LNCaP clone FGC (cell line): ENCODE measurements at regions not wholly inside any gene's neighbourhood (a gene's known extent, or its start where the extent isn't known, plus 50 kb on each side); places are given as distances from the start of the nearest gene placed in this dataset.

Source experiments
- DNase-seq: peaks from one replicate; pipeline ENCODE4 v3.0.0-alpha.2; 2011; ENCODE audit warnings: low read depth
- H3K4me3 ChIP-seq: 2 replicates; pipeline ENCODE4 v1.5.1; 2011; ENCODE audit warnings: mild to moderate bottlenecking, low read depth, low read length, control low read depth
- TF ChIP-seq, protein P1 (sequence below): IDR thresholded peaks from 2 replicates; pipeline ENCODE4 v1.5.1; 2012; ENCODE audit warnings: mild to moderate bottlenecking; ENCODE audit not compliant: control insufficient read depth, insufficient read depth; ENCODE audit errors: extremely low read depth

DNA sequence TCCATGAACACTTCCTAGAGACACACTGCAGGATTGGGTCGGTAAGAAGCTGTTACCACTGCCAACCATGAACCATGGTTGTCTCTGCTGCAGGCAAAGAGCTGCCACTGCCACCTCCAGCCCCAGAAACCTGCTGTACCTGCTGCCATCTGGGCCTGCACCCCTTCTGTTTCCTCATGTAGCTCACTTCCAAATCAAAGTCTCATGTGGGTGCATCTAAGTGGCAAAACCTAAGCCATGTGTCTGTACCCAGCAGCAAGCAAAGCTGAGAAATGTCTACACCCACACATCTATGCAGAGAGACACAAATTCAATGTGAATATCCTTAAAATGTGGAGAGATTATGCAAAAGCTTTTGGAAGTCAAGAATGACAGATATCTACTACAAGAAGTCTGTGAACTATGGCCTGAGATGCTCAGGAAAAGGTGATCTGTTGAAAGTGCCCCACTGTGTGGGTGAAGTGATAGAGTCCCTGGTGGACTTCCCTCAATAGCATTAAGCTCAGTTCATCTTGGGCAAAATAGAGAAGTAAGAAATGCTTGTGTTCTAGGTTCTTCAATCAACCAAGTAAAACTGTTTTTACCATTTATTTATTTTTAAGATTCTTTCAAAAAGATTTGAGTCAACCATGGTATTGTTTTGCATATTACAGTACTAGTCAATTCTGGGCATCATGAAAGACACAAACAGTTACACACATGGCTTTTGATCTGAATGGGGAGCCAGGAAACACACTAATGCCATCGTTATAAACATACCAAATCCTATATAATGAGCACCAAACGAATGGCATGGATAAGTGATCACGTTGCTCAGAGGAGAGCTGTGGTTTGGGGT lies 64.4 kb downstream of the FOS start:
- no peak overlapping the region for H3K4me3 ChIP-seq
- TF ChIP-seq, protein P1, sequence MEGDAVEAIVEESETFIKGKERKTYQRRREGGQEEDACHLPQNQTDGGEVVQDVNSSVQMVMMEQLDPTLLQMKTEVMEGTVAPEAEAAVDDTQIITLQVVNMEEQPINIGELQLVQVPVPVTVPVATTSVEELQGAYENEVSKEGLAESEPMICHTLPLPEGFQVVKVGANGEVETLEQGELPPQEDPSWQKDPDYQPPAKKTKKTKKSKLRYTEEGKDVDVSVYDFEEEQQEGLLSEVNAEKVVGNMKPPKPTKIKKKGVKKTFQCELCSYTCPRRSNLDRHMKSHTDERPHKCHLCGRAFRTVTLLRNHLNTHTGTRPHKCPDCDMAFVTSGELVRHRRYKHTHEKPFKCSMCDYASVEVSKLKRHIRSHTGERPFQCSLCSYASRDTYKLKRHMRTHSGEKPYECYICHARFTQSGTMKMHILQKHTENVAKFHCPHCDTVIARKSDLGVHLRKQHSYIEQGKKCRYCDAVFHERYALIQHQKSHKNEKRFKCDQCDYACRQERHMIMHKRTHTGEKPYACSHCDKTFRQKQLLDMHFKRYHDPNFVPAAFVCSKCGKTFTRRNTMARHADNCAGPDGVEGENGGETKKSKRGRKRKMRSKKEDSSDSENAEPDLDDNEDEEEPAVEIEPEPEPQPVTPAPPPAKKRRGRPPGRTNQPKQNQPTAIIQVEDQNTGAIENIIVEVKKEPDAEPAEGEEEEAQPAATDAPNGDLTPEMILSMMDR, result no peak
- no peak for DNase-seq

DNA sequence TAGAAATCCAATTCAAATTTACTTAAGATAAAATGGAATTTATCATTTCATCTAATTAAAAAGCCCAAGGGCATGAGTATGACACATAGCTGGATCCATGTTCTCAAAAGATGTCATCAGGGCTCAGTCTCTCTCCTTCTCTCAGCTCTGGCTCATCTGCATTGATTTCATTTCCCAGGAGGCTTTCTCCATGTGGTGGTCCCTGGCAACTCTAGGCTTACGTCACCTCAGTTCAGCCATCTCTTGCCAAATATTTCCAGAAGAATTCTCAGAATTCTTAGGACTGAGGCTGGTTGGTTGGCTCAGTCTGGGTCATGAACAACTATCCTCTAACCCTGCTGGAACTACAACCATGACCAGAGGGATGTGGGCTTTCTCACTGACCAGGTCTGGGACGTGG lies 65.3 kb downstream of the FOS start:
- TF ChIP-seq, protein P1, result no peak
- DNase-seq, result no peak
- no peak overlapping the region for H3K4me3 ChIP-seq

DNA sequence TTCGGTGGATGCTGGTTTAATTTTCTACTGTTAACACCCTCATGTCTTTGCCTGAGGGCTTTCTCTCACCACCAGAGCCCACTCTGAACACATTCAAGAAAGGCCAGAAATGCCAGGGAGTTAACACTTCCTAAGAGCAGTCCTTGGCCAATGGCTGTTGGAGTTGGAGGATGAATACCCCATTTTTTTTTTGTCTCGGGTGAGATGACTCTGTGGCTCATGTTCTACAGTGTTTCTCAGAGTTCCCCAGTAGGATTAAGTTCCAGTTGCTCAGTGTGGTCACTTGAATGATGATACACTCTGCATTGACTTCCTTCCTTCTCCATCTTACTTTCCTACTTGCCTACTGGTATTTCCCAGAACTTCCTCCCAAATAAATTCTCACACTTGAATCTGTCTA lies 65.8 kb downstream of the FOS start:
- no peak for DNase-seq
- H3K4me3 ChIP-seq, result no peak overlapping the region
- TF ChIP-seq, protein P1, result no peak

DNA sequence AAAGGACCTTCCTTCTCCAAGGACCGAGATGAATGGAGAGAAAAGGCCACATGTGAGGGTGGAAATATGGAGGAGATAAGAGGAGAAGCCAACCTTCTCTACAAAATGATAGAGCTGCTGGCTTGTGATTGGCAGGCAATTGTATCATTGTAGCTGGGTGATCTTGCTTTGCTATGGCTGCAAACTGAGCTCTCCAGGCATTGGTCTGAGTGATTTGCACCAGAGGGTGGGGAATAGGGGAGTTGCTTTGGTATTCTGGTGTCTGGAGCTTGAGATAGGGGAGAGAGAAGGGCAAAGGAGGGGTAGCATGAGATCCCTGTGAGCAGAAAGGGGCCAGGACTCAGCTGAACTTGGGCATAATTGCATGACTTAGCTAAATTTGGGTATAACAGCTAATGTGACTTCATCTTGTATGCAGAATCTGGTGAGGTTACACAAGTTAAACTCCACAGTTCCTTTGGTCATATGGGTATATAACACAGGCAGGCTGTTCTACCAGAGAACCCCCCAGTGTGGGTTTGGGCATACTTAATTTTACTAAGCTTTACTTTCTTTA lies 72.0 kb downstream of the FOS start:
- no peak overlapping the region for H3K4me3 ChIP-seq
- DNase-seq, result no peak
- TF ChIP-seq, protein P1, result no peak

DNA sequence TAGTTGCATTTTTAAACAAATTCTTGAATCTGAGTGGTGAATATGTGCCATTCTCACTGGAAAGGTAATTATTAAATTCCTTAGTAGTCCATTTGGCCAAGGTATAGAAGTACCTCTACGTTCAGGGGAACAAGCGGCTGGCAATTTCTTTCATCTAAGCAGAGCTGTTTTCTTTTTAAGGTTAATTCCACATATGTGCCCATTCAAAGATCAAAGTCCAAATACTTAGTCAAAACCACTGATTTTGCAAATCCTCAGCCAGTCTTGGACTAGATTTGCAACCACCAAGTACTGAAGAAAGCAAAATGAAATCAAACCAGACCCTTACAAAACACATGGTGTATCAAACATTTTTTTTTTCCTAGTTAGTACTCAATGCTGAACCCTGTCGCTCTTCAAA lies 68.7 kb upstream of the JDP2 start:
- H3K4me3 ChIP-seq, result no peak overlapping the region
- TF ChIP-seq, protein P1, result no peak
- no peak for DNase-seq

DNA sequence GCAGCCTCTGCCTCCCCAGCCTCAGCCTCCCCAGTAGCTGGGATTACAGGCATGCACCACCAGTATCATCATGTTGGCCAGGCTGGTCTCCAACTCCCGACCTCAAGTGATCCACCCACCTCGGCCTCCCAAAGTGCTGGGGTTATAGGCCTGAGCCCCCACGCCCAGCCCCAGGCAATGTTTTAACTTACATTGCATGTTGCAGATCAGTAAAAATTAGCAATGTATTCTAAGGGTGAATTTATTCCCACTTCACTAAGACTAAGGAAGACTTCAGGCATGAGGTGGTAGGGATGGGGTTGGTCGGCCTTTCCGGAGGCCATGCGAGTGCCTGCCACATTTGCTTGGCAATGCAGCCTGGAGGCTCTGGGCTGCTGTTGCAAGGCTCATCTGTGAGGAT lies 66.8 kb upstream of the JDP2 start:
- TF ChIP-seq, protein P1, result no peak
- H3K4me3 ChIP-seq, result no peak overlapping the region
- no peak for DNase-seq
